ENCODE measurements at regions not wholly inside any gene's neighbourhood (a gene's known extent, or its start where the extent isn't known, plus 50 kb on each side); places are given as distances from the start of the nearest gene placed in this dataset.
A peak's percentile ranks its signal among the peaks of the same experiment; 100 is the strongest.
"Not testable (repeated sequence)": the region's sequence is repeated elsewhere in the genome, so short reads cannot be mapped to it uniquely, and the experiment has no call there.

DNA sequence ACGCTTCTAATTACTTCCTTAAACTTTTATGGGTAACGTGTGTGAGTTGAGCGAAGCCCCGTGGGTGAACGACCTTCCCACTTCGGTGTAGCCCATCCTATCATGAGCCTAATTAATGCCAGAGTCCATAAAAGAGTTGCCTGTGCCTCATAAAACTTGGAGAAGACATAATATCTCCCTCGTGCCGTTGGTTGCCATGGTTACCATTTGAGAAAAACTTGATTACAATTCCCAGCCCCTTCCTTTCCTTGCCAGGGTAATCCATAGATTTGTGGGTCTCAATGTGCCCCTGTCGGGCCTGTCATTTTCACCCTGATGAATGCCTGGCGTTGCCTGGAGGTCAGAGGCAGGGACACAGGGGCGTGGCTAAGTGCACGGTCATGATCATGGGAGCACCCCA, 127.1 kb downstream of the GLRX3 start:
- DNase-seq: no peak

DNA sequence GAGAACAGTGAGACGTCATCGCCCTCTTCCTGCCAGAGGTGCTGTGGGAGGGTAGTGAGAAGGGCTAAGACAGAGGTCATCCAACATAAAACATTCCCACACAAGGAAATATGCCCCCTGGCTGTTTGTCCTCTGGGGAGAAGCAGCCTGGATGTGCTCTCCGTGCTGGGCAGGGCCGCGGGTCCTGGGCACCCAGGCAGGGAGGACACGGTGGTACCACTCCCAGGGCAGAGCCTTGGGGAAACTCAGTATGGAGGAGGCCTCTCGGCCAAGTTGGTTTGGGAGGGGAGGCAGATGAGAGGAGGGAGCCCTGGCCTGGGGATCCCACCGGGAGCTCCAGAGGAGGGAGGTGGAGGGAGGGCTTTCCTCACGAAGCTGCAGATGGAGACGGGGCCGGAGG, 129.4 kb downstream of the GLRX3 start:
- no peak for DNase-seq

- DNase-seq: no peak
Measured at GRCh38 chr10:130282492-130283218, 146.5 kb downstream of the GLRX3 start.

DNA sequence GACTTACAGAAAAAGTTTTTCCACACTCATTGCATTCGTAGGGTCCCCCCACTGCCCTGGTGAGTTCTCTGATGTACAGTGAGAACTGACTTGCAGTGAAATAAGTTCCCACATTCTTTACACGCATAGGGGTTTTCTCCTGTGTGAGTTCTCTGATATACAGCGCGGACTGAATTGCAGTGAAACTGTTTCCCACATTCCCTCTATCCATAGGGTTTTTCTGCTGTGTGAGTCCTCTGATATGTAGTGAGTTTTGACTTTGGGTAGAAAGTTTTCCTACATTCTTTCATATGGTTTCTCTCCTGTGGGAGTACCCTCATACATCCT, 147.0 kb downstream of the GLRX3 start:
- DNase-seq: no peak

- DNase-seq: not testable (repeated sequence)
Measured at GRCh38 chr10:130295761-130296160, 159.6 kb downstream of the GLRX3 start.

GRCh38 chr10:130300608-130301020, 164.4 kb downstream of the GLRX3 start:
- DNase-seq: peak; percentile 55

GRCh38 chr10:130301021-130301892, 165.1 kb downstream of the GLRX3 start:
- peak; percentile 75 for DNase-seq

- DNase-seq: no peak
Measured at GRCh38 chr10:130326954-130327353, 190.8 kb downstream of the GLRX3 start.

DNA sequence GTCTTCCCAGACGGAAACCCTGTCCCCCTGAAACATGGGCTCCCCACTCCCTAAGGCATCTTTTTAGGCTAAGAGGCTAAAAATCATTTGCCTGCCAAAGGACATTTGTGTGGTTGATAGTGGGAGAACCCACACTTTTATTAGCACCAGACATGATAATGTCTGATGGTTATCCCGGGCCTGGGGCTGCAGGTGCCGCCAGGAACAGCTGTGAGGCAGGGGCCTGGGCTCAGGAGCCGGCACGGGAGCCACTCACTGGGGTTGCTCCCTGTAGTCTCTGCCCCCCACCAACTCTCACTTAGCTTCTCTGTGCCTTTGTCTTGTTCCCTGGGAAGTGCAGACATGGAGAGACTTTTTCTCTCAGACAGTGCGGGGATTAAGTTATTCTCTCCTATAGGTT, 193.6 kb downstream of the GLRX3 start:
- no peak for DNase-seq

DNA sequence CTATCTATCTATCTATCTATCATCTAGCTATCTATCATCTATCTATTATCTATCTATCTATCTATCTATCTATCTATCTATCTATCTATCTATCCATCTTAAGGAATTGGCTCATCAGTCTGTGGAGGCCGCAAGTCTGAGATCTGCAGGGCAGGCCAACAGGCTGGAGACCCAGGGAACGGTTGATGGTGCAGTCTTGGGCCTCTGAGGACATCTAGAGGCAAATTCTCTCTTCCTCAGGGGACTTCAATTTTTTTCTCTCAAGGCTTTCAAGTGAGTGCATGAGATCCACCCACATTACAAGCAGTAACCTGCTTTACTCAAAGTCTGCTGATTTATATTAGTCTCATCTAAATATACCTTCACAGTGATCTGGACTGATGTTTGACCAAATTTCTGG, 197.0 kb downstream of the GLRX3 start:
- DNase-seq: no peak

DNA sequence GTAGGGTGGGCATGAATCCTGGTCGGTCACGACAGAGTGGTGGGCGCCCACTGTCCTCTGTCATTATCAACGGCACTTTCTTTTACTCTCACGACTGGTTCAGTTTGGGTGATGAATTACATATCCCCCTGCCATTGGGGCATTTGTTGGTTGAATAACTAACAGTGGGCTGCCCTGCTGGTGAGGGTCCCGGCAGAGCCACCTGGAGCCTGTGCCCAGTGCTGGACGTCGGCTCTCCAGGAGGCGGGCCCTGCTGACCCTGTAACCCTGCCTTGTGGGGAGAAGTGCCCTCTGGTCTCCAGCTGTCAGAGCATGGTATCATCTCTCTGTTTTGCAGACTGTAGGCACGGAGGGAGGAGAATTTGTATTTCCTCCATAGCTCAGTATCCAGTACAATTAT, 199.1 kb downstream of the GLRX3 start:
- DNase-seq: no peak

- no peak for DNase-seq
Measured at GRCh38 chr10:130336617-130337304, 200.6 kb downstream of the GLRX3 start.

GRCh38 chr10:130337305-130337640, 201.1 kb downstream of the GLRX3 start:
- DNase-seq: no peak

- no peak for DNase-seq
Measured at GRCh38 chr10:130337696-130338635, 201.8 kb downstream of the GLRX3 start.

- no peak for DNase-seq
Measured at GRCh38 chr10:130338636-130339024, 202.4 kb downstream of the GLRX3 start.

DNA sequence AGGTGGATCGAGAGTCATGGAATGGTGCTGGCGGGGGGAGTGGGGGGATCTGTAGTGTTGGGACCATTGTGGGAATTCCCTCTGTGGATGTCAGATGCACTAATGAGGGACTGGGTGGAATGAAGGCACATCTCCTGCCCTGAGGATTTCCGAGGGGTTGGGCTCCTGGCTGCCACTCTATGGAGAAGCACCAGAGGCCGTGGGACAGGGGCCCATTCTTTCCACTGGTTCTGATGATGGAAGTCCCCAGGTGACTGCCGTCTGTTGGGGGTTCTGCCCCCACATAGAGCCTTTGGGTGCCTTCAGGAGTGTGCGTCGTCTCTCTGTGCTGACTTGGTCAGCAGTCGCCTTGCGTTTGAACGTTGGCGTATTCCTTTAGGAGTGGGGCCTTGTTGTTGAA, 202.9 kb downstream of the GLRX3 start:
- no peak for DNase-seq

DNA sequence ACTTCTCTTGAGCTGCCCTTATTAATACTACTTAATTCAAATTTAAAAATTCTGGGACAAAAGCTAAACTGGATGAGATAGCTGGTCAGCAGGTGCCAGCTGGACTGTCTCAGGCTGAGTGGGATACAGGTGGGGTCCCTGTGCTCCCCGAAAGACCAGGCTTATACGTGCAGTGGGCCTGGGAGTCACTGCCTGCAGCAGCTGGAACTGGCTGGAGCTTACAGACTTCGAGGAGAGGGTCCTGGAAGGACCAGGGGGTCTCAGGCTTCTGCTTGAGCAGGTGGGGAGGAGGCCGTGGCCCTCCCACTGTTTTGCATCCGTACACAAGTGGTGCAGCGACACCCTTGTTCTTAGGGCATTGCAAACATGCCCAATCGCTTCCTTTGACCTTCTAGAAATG, 203.7 kb downstream of the GLRX3 start:
- DNase-seq: no peak

DNA sequence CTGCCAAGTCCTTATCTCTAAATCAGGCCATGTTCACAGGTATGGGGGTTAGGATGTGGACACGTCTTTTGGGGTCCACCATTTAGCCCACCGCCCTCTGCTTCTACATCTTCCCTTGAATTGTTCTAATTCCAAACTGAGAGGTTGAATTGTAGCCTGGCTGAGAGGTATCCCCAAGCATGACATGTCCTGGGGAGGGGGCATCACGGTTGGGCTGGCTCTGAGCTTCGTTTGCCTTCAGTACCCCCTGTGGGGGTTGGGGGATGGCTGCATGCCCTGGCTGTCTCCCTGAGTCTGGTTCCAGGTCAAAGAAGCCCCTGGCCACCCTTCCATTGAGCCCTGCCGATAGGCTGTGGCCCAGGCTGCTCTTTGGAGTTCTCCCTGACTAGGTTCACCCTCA, 204.6 kb downstream of the GLRX3 start:
- no peak for DNase-seq

GRCh38 chr10:130341356-130341755, 205.2 kb downstream of the GLRX3 start:
- peak; percentile 10 for DNase-seq

DNA sequence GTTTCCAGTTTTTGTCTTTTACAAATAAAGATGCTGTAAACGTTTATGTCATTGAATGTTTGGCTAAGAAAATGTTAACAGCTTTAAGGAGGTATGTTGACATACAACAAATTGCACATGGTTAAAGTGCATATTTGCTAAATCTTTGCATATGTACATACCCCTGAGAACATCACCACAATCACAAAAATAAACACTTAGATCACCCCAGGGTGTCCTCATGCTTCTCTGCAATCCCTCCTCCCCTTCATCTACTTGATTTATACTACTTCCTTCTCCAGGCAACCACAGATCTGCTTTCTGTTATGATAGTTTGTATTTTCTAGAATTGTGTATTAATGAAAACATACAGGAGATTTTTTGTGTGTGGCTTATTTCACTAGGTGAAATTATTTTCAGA, 209.5 kb downstream of the GLRX3 start:
- DNase-seq: no peak

DNA sequence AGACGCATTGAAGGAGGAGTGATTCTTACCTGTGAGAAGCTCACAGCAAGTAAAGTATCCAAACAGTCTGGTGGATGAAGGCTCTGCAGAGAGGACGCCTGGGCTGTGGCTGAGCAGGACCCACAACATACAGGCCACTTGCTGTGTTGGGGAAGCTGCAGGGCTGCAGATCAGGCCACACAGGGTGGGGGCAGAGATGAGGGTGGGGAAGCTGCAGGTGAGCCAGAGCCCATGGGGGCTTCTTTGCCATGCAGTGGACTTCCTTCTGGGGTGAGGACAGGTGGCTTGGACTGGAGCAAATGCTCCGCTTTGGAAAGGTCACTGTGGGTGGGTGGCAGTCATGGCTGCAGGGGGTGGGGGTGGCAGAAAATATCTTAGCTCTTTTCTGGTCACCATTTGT, 214.8 kb downstream of the GLRX3 start:
- DNase-seq: no peak

DNA sequence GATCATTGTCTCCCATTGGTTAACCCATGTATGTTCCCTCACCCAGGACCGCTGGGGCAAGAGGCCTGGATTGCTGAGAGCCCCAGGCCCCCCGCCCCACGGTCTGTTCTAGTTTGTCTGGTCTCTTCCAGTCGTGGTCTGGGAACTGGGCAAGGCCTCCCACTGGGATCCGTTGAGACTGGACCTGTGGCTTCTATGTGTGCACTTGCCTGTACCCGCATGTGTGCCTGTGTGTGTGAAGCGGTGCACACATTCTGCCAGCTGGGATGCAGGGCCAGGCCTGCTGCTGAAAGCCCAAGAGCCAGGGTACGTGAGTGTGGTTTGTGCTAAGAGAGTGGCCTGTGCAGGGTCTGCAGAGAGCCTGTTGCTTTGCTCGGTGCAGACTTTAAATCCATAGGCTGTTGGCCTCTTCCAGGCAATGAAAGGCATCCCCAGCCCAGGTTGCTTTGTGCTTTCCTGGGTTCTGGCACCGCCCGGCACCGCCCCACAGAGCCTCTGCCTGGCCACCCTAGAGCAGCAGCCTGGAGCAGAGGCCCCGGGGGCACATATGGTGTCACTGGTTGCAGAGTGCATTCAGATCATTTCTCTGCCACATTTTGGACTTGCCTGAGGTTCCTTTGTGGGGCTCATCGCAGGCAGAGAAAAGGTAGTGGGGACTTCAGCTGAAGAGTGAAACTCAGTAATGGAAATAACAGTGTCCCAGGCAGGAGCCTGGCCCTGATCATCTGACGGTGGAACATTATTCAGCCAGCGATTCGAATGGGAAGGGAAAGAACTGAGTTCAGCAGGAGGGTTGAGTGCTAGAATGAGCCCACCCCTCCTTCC, 215.5 kb downstream of the GLRX3 start:
- DNase-seq: no peak
